Osteoblast (primary cell): ENCODE measurements at regions not wholly inside any gene's neighbourhood (a gene's known extent, or its start where the extent isn't known, plus 50 kb on each side); places are given as distances from the start of the nearest gene placed in this dataset.

ENCODE experiments used
- DNase-seq: peaks from one replicate; pipeline ENCODE4 v3.0.0; 2011; ENCODE audit warnings: low spot score, mixed read lengths; ENCODE audit not compliant: insufficient read length; ENCODE audit errors: missing footprints
- H2AFZ ChIP-seq: 2 replicates; pipeline ENCODE4 v1.6.0; 2011; ENCODE audit warnings: mild to moderate bottlenecking, low read length
- H3K27ac ChIP-seq: 2 replicates; pipeline ENCODE4 v1.5.1; 2011; ENCODE audit warnings: mild to moderate bottlenecking, low read depth, low read length, moderate library complexity
- H3K27me3 ChIP-seq: 2 replicates; pipeline ENCODE4 v1.6.0; 2012; ENCODE audit warnings: mild to moderate bottlenecking, control low read depth, inconsistent platforms, low read length, moderate library complexity; ENCODE audit not compliant: insufficient read depth
- H3K36me3 ChIP-seq: 2 replicates; pipeline ENCODE4 v1.5.1; 2011; ENCODE audit warnings: mild to moderate bottlenecking, low read length, control low read depth, moderate library complexity; ENCODE audit not compliant: insufficient read depth
- H3K4me1 ChIP-seq: 2 replicates; pipeline ENCODE4 v1.5.1; 2011; ENCODE audit warnings: mild to moderate bottlenecking, low read length, control low read depth, moderate library complexity; ENCODE audit not compliant: insufficient read depth
- H3K4me2 ChIP-seq: 2 replicates; pipeline ENCODE4 v1.6.0; 2011; ENCODE audit warnings: mild to moderate bottlenecking, low read length; ENCODE audit not compliant: insufficient read depth
- H3K4me3 ChIP-seq: fragments of 200-600 bp; sonication (generic); 3 replicates; pipeline ENCODE4 v1.5.1; 2012; ENCODE audit warnings: mild to moderate bottlenecking, low read length, inconsistent platforms; ENCODE audit not compliant: insufficient read depth
- H3K79me2 ChIP-seq: 2 replicates; pipeline ENCODE4 v1.6.0; 2012; ENCODE audit warnings: mild to moderate bottlenecking, low read length, control low read depth, inconsistent platforms; ENCODE audit not compliant: insufficient read depth
- H3K9me3 ChIP-seq: 2 replicates; pipeline ENCODE4 v1.5.1; 2011; ENCODE audit warnings: low read depth, low read length, control low read depth
- H4K20me1 ChIP-seq: 2 replicates; pipeline ENCODE4 v1.6.0; 2012; ENCODE audit warnings: mild to moderate bottlenecking, low read length, control low read depth; ENCODE audit not compliant: insufficient read depth
- CTCF ChIP-seq: IDR thresholded peaks from 2 replicates; pipeline ENCODE4 v1.5.1; 2011; ENCODE audit warnings: mild to moderate bottlenecking, low read depth, low read length, moderate library complexity; ENCODE audit errors: extremely low read depth

GRCh38 chr9:73231203-73231602 lies 79.5 kb downstream of the ANXA1 start:
- no peak overlapping the region for H3K4me2 ChIP-seq
- H4K20me1 ChIP-seq, result no peaks in the 10 kb centered on the region
- TF ChIP-seq CTCF, result no peak
- no peaks in the 10 kb centered on the region for H3K79me2 ChIP-seq
- H3K4me3 ChIP-seq, result no peak overlapping the region
- H3K9me3 ChIP-seq, result no peaks in the 10 kb centered on the region
- no peaks in the 10 kb centered on the region for H3K4me1 ChIP-seq
- no peak for DNase-seq
- no peak overlapping the region for H3K27ac ChIP-seq
- H2AFZ ChIP-seq, result no peak overlapping the region
- no peaks in the 10 kb centered on the region for H3K27me3 ChIP-seq
- no peaks in the 10 kb centered on the region for H3K36me3 ChIP-seq

- no peak overlapping the region for H3K4me3 ChIP-seq
- DNase-seq, result no peak
- no peaks in the 10 kb centered on the region for H3K4me1 ChIP-seq
- H4K20me1 ChIP-seq, result no peaks in the 10 kb centered on the region
- no peak for TF ChIP-seq CTCF
- no peaks in the 10 kb centered on the region for H3K9me3 ChIP-seq
- H3K27ac ChIP-seq, result no peak overlapping the region
- H3K27me3 ChIP-seq, result peaks cover 3% of the 10 kb centered on the region
- H2AFZ ChIP-seq, result no peak overlapping the region
- H3K36me3 ChIP-seq, result no peaks in the 10 kb centered on the region
- no peaks in the 10 kb centered on the region for H3K79me2 ChIP-seq
- H3K4me2 ChIP-seq, result no peak overlapping the region
Measured at GRCh38 chr9:73233359-73234007, 81.8 kb downstream of the ANXA1 start.

GRCh38 chr9:73234008-73234360 lies 82.3 kb downstream of the ANXA1 start:
- Histone ChIP-seq H3K4me1 (no peaks in the 10 kb centered on the region), H4K20me1 (no peaks in the 10 kb centered on the region)
- no peak for TF ChIP-seq CTCF

GRCh38 chr9:73237140-73237539 lies 85.5 kb downstream of the ANXA1 start:
- no peak overlapping the region for H3K27ac ChIP-seq
- H4K20me1 ChIP-seq, result no peaks in the 10 kb centered on the region
- no peaks in the 10 kb centered on the region for H3K79me2 ChIP-seq
- H3K9me3 ChIP-seq, result no peaks in the 10 kb centered on the region
- no peak for TF ChIP-seq CTCF
- no peaks in the 10 kb centered on the region for H3K36me3 ChIP-seq
- H3K4me2 ChIP-seq, result no peak overlapping the region
- no peak overlapping the region for H2AFZ ChIP-seq
- DNase-seq, result no peak
- H3K27me3 ChIP-seq, result peaks cover 3% of the 10 kb centered on the region
- H3K4me3 ChIP-seq, result no peak overlapping the region
- H3K4me1 ChIP-seq, result no peaks in the 10 kb centered on the region

More at GRCh38 chr9:73234008-73234360, 82.3 kb downstream of the ANXA1 start:
- Histone ChIP-seq H3K4me2 (no peak overlapping the region), H3K27ac (no peak overlapping the region), H3K4me3 (no peak overlapping the region), H3K9me3 (no peaks in the 10 kb centered on the region), H2AFZ (no peak overlapping the region), H3K27me3 (peaks cover 3% of the 10 kb centered on the region), H3K79me2 (no peaks in the 10 kb centered on the region), H3K36me3 (no peaks in the 10 kb centered on the region)
- DNase-seq, result no peak
